ENCODE measurements at regions not wholly inside any gene's neighbourhood (a gene's known extent, or its start where the extent isn't known, plus 50 kb on each side); places are given as distances from the start of the nearest gene placed in this dataset.

DNA sequence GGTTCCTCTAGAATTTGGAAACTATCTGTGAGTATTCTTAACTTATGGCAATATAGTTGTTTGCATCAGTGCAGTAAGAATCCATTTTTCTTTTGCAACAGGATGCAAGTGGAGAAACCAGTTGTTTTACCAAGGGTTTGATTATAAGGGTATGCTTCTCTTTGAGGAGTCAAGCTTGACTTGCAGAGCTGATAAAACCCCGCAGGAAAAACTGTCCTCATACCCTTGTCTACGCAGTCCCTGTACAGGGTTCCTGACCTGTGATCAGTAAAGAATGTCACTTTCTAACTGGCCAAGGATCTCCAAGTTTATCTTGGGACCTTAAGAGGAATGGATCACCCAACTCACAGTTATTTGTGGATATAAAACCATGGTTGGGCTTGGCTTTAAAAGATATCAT lies 161.1 kb upstream of the OLIG3 start:
- TF ChIP-seq EZH2 (IDR thresholded peaks at IDR 0.05): no peak
- no peak for TF ChIP-seq POLR2AphosphoS5 (IDR thresholded peaks at IDR 0.05; ENCODE audit: borderline replicate concordance, low read depth, low read length)
- TF ChIP-seq FOXP2 (optimal IDR thresholded peaks at IDR 0.05; ENCODE audit: control extremely low read depth, extremely low read length, insufficient read depth): no peak
